ENCODE measurements at regions not wholly inside any gene's neighbourhood (a gene's known extent, or its start where the extent isn't known, plus 50 kb on each side); places are given as distances from the start of the nearest gene placed in this dataset.

GRCh38 chr20:2206957-2207769 is 88.6 kb upstream of the TGM3 start (continued):
- TF ChIP-seq AHDC1 (CRISPR knock-in tag; IDR thresholded peaks at IDR 0.05; ENCODE audit: borderline replicate concordance) (no peak), SALL2 (CRISPR knock-in tag; IDR thresholded peaks at IDR 0.05) (peak; percentile 18; the same call in 1 of the 2 replicates), ATF3 (CRISPR knock-in tag; IDR thresholded peaks at IDR 0.05) (0 out of 2 replicates have a peak, but pooled peaks have one; percentile 26), ZNF12 (CRISPR knock-in tag; IDR thresholded peaks at IDR 0.05) (no peak), TEAD3 (CRISPR knock-in tag; optimal IDR thresholded peaks at IDR 0.05; ENCODE audit: borderline replicate concordance) (peak; percentile 8), WIZ (CRISPR knock-in tag; IDR thresholded peaks at IDR 0.05) (no peak), POGK (CRISPR knock-in tag; conservative IDR thresholded peaks at IDR 0.05) (peak; percentile 90), ARID4A (CRISPR knock-in tag; IDR thresholded peaks at IDR 0.05; ENCODE audit: borderline replicate concordance) (peak; percentile 83), KDM4B (CRISPR knock-in tag; IDR thresholded peaks at IDR 0.05) (peak; percentile 18; the same call in 1 of the 2 replicates), TP53 (CRISPR knock-in tag; conservative IDR thresholded peaks at IDR 0.05) (no peak), MXI1 (IDR thresholded peaks at IDR 0.05; ENCODE audit: borderline replicate concordance, low read depth, low read length) (peak; percentile 48; the same call in 1 of the 3 replicates), XRCC5 (optimal IDR thresholded peaks at IDR 0.05; ENCODE audit: low read length) (peak; percentile 62), ZNF510 (CRISPR knock-in tag; IDR thresholded peaks at IDR 0.05; ENCODE audit: low read depth) (0 out of 2 replicates have a peak, but pooled peaks have one; percentile 70), KLF16 (CRISPR knock-in tag; IDR thresholded peaks at IDR 0.05) (peak in 1 of 2 experiments; percentile 72; a peak in 1 of 4 replicates), AHR (CRISPR knock-in tag; IDR thresholded peaks at IDR 0.05) (peak; percentile 54; the same call in 1 of the 2 replicates), SIN3B (IDR thresholded peaks at IDR 0.05; ENCODE audit: low read length) (peak; percentile 30; the same call in 1 of the 2 replicates)

All from HepG2 (cell line).